ENCODE measurements at regions not wholly inside any gene's neighbourhood (a gene's known extent, or its start where the extent isn't known, plus 50 kb on each side); places are given as distances from the start of the nearest gene placed in this dataset.
"Not testable (repeated sequence)": the region's sequence is repeated elsewhere in the genome, so short reads cannot be mapped to it uniquely, and the experiment has no call there.

DNA sequence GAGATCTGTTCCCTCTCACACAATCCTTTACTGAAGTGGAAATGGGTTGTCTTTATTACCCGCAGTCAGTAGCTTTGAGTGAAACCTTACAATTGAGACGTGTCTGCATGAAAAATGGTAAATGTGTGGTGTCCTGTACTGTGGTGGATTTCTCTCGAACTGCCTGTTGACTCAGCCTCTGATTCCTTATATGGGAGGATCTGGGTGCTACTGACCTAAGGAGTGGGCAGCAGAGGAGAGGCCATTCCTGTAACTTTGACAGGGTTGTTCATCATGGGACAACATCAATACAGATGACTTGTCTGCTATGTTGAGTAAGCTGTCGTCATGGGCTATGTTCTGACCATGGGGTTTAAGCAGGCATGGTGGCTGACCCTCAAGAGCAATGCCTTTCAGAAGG, 159.6 kb upstream of the WDR1 start:
- DNase-seq (ENCODE audit: low spot score): no peak

DNA sequence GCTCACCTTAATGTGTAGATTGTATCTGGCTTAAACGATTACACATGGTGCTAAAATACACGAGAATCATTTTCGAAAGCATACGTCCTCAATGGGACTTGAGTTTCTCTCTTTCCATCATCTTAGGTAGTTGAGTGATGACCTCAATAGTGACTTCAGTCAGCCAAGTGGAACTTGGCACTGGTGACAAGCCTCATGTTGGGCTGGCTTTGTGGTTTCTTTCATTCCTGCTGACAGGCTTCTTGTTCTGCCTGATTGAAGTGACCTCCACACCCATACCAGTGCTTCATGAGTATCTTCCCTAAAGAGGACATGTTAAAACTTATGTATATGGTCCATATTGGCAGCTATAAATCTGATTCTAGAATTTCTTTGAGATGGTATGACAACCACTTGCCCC, 159.1 kb upstream of the WDR1 start:
- DNase-seq (ENCODE audit: low spot score): no peak

DNA sequence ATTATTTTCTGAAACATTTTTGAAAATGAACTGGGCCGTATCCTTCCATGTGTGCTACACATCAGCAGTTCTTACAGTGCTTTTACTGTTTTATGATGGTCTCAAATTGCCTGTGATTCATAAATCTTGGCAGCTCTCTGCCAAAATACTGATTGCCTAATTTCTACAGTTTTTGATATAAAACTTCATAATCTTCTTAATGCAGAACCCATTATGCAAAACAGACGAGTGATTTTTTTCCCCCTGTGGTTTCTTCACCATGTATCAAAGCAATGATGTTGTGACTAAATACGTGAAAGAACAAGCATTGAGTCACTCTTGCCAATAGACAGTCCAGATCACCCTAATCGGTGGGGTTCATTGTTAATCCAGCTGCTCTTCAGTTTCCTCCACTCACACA, 156.4 kb upstream of the WDR1 start:
- DNase-seq (ENCODE audit: low spot score): no peak

DNA sequence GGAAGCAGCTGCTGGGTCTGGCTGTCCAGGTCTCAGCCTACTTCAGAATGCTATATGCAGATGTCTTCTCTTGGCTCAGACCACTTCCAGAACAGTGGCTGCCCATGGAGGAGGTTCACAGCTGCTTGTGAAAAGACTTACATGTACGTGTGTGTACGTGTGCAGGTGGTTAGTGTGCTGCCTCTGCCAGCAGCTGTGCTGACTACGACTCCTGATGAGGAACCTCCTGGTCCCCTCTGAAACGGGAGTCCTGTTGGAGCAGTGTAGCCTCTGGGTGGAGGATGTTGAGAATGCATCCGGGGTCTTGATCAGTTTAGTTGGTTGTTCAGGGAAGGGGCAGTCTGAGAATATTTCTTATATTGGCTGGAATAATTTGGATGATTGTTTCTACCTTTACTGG, 155.9 kb upstream of the WDR1 start:
- no peak for DNase-seq (ENCODE audit: low spot score)

DNA sequence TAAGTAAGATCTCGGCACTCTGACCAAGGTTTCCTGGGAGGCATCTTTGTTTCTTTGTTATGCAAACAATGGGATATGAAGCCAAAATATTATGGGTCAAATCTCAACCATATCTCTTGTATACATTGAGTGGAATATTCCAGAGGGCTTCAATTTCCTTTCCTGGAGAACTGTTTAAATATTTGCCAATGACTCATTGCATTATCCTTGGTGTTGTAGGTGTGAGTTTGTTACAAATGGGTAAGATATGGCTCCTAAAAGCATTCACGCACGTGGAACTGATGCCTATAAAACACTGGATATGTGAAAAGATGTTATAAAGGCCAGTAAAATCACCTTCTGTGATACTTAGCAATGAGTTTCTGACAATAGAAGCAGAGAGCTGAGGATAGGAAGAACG, 150.5 kb upstream of the WDR1 start:
- no peak for DNase-seq (ENCODE audit: low spot score)

DNA sequence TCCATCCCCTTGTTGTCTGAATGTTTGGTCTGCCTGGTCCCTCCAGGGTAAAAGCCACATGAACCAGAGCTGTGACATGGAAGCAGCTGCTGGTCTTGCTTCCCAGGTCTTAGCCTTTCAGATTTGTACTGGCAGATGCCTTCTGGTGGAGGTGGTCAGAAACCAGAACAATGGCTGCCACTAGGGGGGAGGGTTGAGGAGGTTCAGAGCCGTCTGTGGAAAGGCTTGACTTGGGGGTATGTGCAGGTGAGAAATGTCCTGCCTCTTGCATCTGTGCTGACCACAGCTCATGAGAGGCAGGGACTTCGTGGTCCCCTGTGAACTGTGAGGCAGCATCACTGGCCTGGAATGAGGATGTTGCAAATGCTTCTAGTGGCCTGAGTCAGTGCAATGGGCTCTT, 144.2 kb upstream of the WDR1 start:
- DNase-seq (ENCODE audit: low spot score): no peak

DNA sequence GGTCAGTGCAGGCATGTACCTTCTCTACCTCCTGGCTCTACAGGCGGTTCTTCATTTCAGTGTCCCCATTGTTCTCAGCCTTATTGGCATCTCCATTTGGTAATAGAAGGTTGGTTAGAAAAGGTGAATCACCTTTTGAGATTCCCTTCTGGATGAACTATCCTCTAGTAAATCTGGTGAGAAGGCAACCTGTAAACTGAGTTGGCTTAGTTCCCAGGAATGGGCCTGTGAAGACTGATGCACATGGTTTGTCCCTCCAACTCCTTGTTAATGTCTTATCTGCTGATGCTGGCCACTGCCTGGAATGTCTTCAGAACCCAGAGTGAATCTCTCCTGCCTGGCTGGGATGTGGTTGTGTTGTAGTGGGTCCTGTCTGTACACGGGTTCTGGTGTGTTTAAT, 143.4 kb upstream of the WDR1 start:
- DNase-seq (ENCODE audit: low spot score): no peak

DNA sequence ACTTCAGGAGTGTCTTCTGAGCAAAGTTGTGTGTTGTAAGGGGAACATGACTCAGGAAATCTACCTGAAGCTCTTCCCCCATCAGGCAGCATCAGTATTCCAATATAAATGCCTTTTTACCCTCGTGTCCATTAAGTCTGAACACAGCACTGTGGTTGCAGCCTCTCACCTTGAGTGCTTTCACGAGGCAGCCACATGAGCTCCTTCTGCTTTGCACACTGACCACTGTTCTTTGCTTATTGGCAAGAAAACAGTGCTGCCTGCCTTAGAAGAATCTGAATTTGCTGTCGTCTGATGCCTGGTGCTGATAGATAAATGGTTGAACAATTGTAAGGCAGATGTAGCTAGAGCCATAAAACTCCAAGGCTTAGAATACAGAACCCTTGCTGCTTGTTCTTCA, 139.6 kb upstream of the WDR1 start:
- no peak for DNase-seq (ENCODE audit: low spot score)

DNA sequence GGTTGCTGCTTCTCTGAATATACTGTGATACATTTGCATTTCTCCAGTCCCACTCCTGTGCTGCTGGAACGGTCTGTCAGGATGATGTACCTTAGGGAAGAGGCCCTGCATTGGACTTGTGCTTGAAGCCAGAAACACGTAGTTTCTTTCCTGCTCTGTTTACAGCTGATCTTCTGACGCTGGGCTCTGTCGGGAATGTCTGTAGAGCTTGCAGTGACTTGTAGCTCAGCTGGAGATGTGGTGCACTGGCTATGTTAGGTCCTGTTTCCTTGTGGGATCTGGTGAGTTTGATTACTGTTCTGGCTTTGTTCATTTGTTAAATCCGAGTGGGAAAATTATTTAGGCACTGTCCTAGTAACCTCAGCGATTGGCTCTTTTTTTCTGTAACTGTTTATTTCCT, 137.2 kb upstream of the WDR1 start:
- no peak for DNase-seq (ENCODE audit: low spot score)

DNA sequence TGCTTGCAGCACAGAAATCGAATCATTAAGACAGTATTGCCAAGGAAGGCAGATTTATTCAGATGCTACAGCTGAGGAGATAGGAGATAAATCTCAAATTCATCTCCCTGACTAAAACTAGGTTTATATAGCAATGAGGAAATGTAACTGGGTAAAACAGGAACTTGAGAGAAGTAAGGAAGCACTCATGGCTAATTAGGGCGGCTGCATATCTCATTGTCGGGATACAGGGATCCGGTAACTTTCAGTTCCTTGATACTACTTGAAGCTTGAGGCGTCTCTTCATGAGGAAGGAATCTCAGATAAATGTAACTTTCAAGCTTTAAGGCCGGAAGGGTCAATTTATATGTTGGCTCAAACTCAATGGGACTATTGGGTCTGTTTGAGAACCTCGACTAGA, 129.2 kb upstream of the WDR1 start:
- DNase-seq (ENCODE audit: low spot score): no peak

DNA sequence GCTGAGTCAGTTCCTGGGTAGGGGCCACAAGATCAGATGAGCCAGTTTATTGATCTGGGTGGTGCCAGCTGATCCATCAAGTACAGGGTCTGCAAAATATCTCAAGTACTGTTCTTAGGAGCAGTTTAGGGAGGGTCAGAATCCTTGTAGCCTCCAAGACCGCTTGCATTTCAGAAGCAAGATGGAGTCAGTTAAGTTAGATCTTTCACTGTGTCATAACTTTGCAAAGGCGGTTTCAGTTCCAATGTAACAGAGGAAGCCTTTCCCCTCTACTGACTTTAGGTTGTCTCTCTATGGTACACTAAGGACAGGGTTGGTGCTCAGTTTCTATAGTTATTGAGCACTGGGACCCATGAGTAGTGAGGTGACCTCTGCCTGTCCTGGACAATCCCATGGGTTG, 127.3 kb upstream of the WDR1 start:
- DNase-seq (ENCODE audit: low spot score): no peak

DNA sequence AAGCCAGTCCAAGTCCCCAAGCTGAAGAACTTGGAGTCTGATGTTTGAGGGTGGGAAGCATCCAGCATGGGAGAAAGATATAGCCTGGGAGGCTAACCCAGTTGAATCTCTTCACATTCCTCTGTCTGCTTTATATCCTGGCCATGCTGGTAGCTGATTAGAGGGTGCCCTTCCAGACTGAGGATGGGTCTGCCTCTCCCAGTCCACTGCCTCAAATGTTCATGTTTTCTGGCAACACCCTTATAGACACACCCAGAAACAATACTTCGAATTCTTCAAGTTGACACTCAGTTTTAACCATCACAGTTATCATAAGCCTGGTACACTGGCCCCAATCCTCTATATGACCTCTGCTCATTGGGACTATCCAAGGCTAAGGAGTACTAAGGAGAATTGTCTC, 124.1 kb upstream of the WDR1 start:
- no peak for DNase-seq (ENCODE audit: low spot score)

DNA sequence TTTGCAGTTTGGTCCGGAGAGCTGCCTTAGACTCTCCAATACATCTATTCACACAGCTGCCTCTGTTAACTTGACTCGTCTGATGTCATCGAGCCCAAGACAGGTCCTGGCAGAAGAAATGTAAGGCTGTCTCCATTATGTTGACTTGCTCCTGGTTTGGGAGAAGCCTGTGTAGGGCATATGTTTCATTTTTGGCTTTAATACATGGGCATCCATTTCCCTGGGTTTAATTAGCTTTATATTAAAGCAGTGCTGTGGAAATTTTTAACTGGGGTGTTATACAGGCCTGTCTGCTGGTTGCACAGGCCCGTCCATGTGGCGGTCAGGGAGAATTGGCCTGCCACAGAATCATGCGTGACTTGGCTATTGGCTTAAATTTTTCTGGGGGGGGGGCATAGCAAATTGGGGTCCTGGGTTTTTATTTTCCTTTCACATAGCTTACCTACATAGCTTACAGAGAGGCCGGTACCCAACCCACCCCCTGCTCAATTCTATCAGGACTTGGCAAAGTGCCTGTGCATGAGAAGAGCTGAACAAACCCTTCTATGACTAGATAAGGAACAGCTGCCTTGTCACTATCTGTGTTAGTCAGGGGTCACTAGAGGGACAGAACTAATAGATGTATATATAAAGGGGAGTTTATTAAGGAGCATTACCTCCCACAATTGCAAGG, 123.5 kb upstream of the WDR1 start:
- no peak for DNase-seq (ENCODE audit: low spot score)

DNA sequence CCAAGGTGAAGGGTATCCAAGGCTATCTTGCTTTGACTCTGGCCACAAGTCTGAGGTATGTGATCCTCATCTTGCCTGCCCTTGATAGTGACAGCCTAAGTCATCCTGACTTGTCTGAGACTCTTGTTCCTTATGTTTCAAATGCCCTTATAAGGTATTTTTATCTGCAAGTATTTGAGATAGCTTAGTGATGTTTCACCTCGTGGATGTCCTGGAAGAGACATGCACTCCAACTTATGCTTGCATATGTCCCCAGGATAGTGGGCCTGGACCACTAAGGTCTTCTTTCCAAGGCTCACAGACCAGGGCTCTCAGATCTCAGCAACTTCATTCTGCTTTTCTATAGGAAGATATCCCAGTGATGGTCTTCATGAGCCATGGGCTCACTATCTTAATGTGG, 120.5 kb upstream of the WDR1 start:
- DNase-seq (ENCODE audit: low spot score): no peak

DNA sequence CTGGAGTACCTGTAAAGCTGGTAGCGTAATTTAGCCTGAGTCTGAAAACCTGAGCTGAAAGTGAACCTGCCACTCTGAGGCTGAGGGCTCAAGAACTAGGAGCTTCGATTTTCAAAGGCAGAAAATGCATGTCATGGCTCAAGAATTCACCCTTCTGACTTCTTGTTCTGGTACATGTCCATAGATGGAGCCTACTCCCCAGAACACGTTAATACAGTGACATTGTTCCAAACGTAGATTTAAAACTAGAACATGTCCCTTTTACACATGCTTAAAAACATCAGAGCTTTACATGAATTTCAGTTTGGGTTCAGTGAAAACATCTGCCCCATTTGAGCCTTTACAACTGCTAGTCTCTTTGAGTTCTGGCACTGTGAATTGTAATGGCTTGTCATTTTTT, 115.5 kb upstream of the WDR1 start:
- DNase-seq (ENCODE audit: low spot score): no peak

DNA sequence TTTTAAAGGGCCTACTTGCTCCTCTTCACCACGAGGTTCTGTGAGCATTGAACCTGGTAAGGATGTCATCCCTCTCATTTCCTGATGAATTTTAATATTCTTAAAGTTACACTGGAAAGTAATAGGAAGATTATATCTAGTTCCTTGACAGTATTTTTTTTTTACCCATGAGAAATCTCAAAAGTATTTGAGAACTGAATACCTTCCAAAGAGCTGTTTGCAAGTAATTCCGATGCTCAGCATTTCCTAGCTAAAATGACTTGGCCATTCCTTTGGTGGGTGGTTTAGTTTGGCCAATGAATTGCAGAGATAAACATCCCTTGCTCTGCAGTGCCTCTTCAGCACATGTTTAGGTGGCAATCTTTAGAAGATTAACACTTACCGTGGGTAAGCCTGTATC, 110.2 kb upstream of the WDR1 start:
- no peak for DNase-seq (ENCODE audit: low spot score)

DNA sequence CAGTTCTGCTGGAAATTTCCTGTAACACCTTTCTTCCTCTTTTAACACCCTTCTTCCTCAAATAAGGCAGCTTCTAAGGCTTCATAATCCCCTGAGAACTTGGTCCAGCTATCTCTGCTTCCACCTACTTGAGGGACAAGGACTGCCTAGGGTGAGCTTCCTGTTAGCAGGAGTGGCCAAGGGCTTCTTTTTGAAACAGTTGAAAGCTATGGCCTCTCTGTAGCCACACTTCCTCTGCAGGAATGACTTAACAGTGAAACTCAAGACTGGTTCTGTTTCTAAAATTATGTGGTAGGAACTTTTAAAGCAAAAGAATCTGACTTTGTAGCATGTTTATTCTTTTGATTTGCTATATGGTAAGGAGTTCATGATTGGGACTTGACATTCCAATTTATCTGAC, 108.5 kb upstream of the WDR1 start:
- DNase-seq (ENCODE audit: low spot score): no peak

DNA sequence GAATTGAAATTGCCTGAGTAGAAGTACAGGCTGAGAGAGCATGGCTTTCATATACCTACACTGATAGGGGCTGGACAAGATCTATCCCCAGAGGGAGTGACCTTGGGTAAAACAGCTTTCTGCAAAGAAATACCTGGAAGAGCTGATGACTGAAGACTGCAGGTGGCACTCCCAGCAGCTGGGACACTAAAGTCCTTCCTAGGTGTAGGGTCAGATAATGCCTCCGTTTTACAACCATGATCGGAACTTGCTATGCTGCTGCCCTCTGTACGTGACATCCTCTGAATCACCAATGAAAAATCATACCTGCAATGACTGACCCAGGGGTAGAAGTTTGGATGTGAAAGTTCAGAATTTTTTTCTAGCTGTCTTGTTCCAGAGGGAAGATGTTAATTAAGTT, 107.2 kb upstream of the WDR1 start:
- no peak for DNase-seq (ENCODE audit: low spot score)

DNA sequence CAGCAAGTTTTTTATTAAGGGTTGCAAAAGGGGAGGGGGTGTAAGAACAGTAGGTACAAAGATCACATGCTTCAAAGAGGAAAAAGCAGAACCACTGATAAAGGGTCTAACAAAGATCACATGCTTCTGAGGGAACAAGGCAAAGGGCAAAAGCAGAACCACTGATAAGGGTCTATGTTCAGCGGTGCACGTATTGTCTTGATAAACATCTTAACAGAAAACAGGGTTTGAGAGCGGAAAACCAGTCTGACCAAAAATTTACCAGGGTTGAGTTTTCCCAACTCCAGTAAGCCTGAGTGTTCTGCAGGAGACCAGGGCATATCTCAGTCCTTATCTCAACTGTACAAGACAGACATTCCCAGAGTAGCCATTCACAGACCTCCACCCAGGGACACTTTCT, 96.9 kb upstream of the WDR1 start:
- DNase-seq (ENCODE audit: low spot score): not testable (repeated sequence)

DNA sequence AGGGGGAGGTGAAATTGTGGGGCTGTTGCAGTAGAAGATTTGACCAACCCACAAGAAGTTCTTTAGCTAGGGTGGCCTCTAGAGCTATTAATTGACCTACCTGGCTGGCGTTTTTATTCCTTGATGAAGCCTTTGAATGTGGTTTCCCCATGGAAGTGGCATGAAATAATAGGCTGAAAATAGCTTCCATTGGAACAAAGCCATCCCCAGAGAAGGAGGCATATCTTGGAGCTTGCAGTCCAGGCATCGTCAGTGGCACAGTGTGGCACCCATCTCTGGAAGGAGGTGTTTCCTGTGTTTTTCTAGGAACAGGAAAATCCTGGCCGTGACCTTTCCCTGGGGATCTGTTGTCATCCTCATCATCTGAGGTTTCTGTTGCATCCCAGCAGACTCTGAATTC, 96.3 kb upstream of the WDR1 start:
- DNase-seq (ENCODE audit: low spot score): no peak

DNA sequence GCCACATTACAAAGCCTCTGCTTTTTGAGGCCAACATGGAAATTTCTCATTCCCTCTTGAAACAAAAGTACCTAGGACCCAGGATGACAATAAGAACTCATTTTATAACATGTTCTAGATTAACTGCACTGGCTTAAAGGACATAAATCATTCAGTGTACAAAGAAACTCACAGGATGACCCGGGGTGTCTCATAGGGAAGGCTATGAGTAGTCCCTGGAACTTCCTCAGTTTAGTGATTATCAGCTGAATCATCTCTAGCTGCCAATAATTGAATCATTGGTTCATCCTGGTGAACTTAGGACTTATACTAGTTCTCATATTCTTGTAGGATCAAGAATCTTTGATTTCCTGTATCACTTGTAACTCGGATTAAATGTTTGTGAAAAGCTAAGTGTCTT, 95.8 kb upstream of the WDR1 start:
- no peak for DNase-seq (ENCODE audit: low spot score)

DNA sequence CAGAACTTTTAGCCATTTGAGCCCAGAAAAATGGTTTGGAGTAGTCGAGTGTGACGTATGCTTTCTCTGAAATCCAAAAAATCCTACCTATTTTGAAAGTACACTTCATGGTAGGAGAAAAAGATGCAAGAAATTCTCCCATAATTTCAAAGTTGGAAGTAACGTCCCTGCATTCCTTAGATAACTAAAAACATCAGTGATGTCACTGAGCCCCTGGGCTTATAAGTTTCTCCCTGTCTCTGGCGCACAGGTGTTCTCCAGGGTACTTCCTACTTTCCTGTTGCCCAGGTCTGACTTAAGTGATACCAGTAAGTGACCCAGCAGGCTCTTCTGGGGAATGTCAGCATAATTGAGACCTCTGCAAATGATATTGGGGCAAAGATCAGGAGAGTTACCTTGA, 90.5 kb upstream of the WDR1 start:
- no peak for DNase-seq (ENCODE audit: low spot score)

DNA sequence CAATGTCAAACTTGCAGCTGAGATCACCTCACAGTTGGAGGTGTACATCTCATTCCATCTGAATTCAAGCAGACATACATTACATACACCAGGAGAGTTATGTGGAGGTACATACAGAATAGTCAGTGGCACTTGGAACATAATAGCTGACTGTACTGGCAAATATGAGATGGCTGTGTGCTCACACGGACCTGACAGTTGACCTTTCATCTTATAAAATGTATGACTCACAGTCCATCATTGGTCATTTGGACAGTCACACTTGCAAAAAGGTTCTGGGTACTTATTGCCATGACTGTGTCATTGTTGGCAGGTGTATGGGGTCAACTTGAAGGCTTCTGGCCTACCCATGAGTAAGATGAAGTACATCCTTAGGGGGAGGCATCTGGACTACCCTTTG, 88.6 kb upstream of the WDR1 start:
- DNase-seq (ENCODE audit: low spot score): no peak

DNA sequence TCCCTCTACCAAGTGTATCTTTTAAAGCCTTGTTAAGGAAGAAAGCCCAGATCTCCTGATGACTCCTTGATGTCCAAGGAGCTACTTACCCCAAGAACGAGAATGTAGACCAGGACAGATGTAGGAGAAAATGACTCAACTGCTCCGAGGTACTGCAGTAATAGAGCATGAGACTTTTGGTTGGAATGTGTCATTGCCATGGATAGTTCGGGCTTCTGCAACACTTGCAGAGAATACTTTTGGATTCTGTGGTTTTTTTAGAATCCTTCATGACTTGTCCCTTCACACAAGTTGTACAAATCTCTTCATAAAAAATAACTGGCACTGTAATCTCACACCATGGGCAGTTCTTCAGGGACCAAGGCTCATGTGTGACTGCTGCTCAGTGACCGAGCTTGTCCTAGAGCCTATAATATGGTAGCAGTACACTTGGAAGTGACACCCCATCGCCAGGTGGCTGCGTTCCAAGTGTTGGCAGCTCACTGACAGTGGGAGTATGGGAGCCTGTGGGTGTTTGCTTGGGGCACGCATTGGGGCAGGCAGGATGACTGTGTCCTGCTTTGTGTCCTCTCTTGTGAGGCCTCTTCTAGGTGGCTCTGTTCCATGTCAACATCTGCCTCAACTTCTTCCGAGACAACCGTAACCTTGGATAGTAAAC, 87.9 kb upstream of the WDR1 start:
- no peak for DNase-seq (ENCODE audit: low spot score)

All from A172 (cell line).